GM12892 (cell line): ENCODE measurements at regions not wholly inside any gene's neighbourhood (a gene's known extent, or its start where the extent isn't known, plus 50 kb on each side); places are given as distances from the start of the nearest gene placed in this dataset.

Experiments used
- POLR2A ChIP-seq: IDR thresholded peaks from 2 replicates; pipeline ENCODE4 v1.6.1; 2011; ENCODE audit warnings: low read depth, low read length, control low read depth
- POLR2AphosphoS5 ChIP-seq: IDR thresholded peaks from 2 replicates; pipeline ENCODE4 v1.6.1; 2011; ENCODE audit warnings: low read depth, low read length, control low read depth
- TAF1 ChIP-seq: IDR thresholded peaks from 2 replicates; pipeline ENCODE4 v1.6.1; 2011; ENCODE audit warnings: low read depth, mild to moderate bottlenecking, control low read depth, low read length, borderline replicate concordance

GRCh38 chrX:45722471-45722870 is 521.8 kb upstream of the DIPK2B start:
- no peak for TF ChIP-seq POLR2AphosphoS5
- TF ChIP-seq POLR2A, result no peak
- TF ChIP-seq TAF1, result no peak
